ENCODE measurements at regions not wholly inside any gene's neighbourhood (a gene's known extent, or its start where the extent isn't known, plus 50 kb on each side); places are given as distances from the start of the nearest gene placed in this dataset.

- TF ChIP-seq MXI1 (IDR thresholded peaks at IDR 0.05; ENCODE audit: borderline replicate concordance, low read depth, low read length) (no peak), USF2 (IDR thresholded peaks at IDR 0.05; ENCODE audit: low read depth, low read length) (no peak), POLR2A (IDR thresholded peaks at IDR 0.05; ENCODE audit: low read depth, low read length) (no peak), ELK1 (IDR thresholded peaks at IDR 0.05; ENCODE audit: borderline replicate concordance, low read depth, low read length) (no peak), FOS (IDR thresholded peaks at IDR 0.05; ENCODE audit: low read depth, low read length) (no peak)
- ChIA-PET POLR2A (ENCODE audit: unreplicated experiment) (no interaction called here), CTCF (no interaction called here)
- H4K5ac ChIP-seq (ENCODE audit: low read depth, low read length): no peak overlapping the region
- H3K79me1 ChIP-seq (ENCODE audit: low read depth in 1 of 2, low read length in 2 of 2): no peaks in the 10 kb centered on the region
- no peak overlapping the region for H3K18ac ChIP-seq (ENCODE audit: low read depth, low read length)
- no peak overlapping the region for H3K4ac ChIP-seq (ENCODE audit: low read depth, low read length)
- no peak overlapping the region for H4K91ac ChIP-seq (ENCODE audit: insufficient read depth, low read depth, low read length)
- no peak overlapping the region for H3K9ac ChIP-seq (ENCODE audit: low read depth, low read length)
- no peak overlapping the region for H3K23ac ChIP-seq (ENCODE audit: low read depth, low read length)
- DNase-seq (no peak), ATAC-seq (ENCODE audit: low read depth) (no peak)
- H4K8ac ChIP-seq (ENCODE audit: low read depth in 2 of 2, low read length in 2 of 2): no peak overlapping the region
- H3K9me1 ChIP-seq (ENCODE audit: insufficient read depth, low read length): no peaks in the 10 kb centered on the region
- H3K4me3 ChIP-seq (ENCODE audit: insufficient read depth, low read depth, low read length): no peak overlapping the region
- no peak overlapping the region for H2AK9ac ChIP-seq (replicated peaks; ENCODE audit: low read depth, low read length, poor library complexity)
- H3K27ac ChIP-seq (ENCODE audit: insufficient read depth, low read length): no peak overlapping the region
- H4K20me1 ChIP-seq (ENCODE audit: insufficient read depth, low read length): no peaks in the 10 kb centered on the region
- WGBS, 2 experiments (ENCODE audit: extremely low coverage in 2 of 2, insufficient read length in 1 of 2): 100% methylated on average over 1 of the region's 4 CpGs; no CpG with 5 or more reads in 1 of the 2 experiments
- H3K4me2 ChIP-seq (ENCODE audit: low read depth, low read length): no peak overlapping the region
- peaks cover 3% of the 10 kb centered on the region; the same call in 1 of the 2 replicates for H3K27me3 ChIP-seq (ENCODE audit: control insufficient read depth, insufficient read depth, low read length)
- no peak overlapping the region for H2AK5ac ChIP-seq (ENCODE audit: low read depth, low read length)
- H2AFZ ChIP-seq (replicated peaks; ENCODE audit: low read length, poor library complexity): no peak overlapping the region
- no peaks in the 10 kb centered on the region for H3K36me3 ChIP-seq (ENCODE audit: control insufficient read depth, insufficient read depth, low read length)
- H2BK120ac ChIP-seq (ENCODE audit: low read depth, low read length): no peak overlapping the region
- intact Hi-C loops (cut with micrococcal nuclease) (no loop called here), dilution Hi-C loops (cut with HindIII; ENCODE audit: low sequenced_read_pairs, unreplicated experiment) (no loop called here), in situ Hi-C loops (cut with MboI; ENCODE audit: low sequenced_read_pairs) (loop anchor here (10.0 to 25.0 kb wide), 3 partner anchors 206 to 683 kb away; no protein-coding TSS in a partner anchor)
- H2BK20ac ChIP-seq (ENCODE audit: low read depth, low read length): no peak overlapping the region
- no peak overlapping the region for H2BK15ac ChIP-seq (ENCODE audit: low read depth, low read length)
- no peaks in the 10 kb centered on the region for H3K4me1 ChIP-seq (ENCODE audit: control insufficient read depth, insufficient read depth, low read length)
- no peaks in the 10 kb centered on the region for H3K9me3 ChIP-seq (ENCODE audit: control insufficient read depth, insufficient read depth, low read length)
- H2BK5ac ChIP-seq (ENCODE audit: low read depth, low read length, poor library complexity, severe bottlenecking): no peak overlapping the region
- H3K14ac ChIP-seq (replicated peaks; ENCODE audit: low read depth, low read length): no peak overlapping the region
- H3K56ac ChIP-seq (ENCODE audit: extremely low read depth, insufficient read depth, low read length): no peak overlapping the region
- BruUV-seq (replicated peaks): no TSS peak
These were observed 722.4 kb upstream of the TENM3 start for GRCh38 chr4:181520790-181521189.

Measured in IMR-90 (cell line).